ENCODE measurements at regions not wholly inside any gene's neighbourhood (a gene's known extent, or its start where the extent isn't known, plus 50 kb on each side); places are given as distances from the start of the nearest gene placed in this dataset.
A peak's percentile ranks its signal among the peaks of the same experiment; 100 is the strongest.

GRCh38 chr2:12821656-12822055 is 104.9 kb downstream of the TRIB2 start:
- TF ChIP-seq POLR2A (IDR thresholded peaks at IDR 0.05): no peak
- TF ChIP-seq CTCF (IDR thresholded peaks at IDR 0.05): no peak
- Histone ChIP-seq H3K27me3 (no peaks in the 10 kb centered on the region), H3K27ac (no peak overlapping the region), H3K36me3 (no peaks in the 10 kb centered on the region), H3K9me3 (no peaks in the 10 kb centered on the region), H3K4me1 (no peaks in the 10 kb centered on the region), H3K4me3 (no peak overlapping the region)
- no peak for DNase-seq

- no peak for DNase-seq
- H3K4me1 ChIP-seq: no peaks in the 10 kb centered on the region
Measured at GRCh38 chr2:12824351-12824777, 107.6 kb downstream of the TRIB2 start.

GRCh38 chr2:12824778-12825379 is 108.1 kb downstream of the TRIB2 start:
- Histone ChIP-seq H3K4me1 (no peaks in the 10 kb centered on the region), H3K27ac (peak overlapping the region in 3 of 4 donors; percentile 27 to 64 (median 51)), H3K4me3 (no peak overlapping the region), H3K9me3 (no peaks in the 10 kb centered on the region), H3K27me3 (no peaks in the 10 kb centered on the region), H3K36me3 (no peaks in the 10 kb centered on the region)
- TF ChIP-seq CTCF (IDR thresholded peaks at IDR 0.05): no peak
- no peak for TF ChIP-seq POLR2A (IDR thresholded peaks at IDR 0.05)
- DNase-seq: peak in 1 of 3 donors; percentile 47

More at GRCh38 chr2:12824351-12824777, 107.6 kb downstream of the TRIB2 start:
- TF ChIP-seq CTCF (IDR thresholded peaks at IDR 0.05): no peak
- no peak for TF ChIP-seq POLR2A (IDR thresholded peaks at IDR 0.05)
- Histone ChIP-seq H3K27me3 (no peaks in the 10 kb centered on the region), H3K36me3 (no peaks in the 10 kb centered on the region), H3K9me3 (no peaks in the 10 kb centered on the region), H3K4me3 (no peak overlapping the region), H3K27ac (peak overlapping the region in 3 of 4 donors; percentile 27 to 64 (median 51))

- Histone ChIP-seq H3K27ac (no peak overlapping the region), H3K4me1 (no peaks in the 10 kb centered on the region), H3K9me3 (no peaks in the 10 kb centered on the region), H3K27me3 (no peaks in the 10 kb centered on the region), H3K36me3 (no peaks in the 10 kb centered on the region), H3K4me3 (no peak overlapping the region)
- TF ChIP-seq POLR2A (IDR thresholded peaks at IDR 0.05): no peak
- TF ChIP-seq CTCF (IDR thresholded peaks at IDR 0.05): no peak
- DNase-seq: no peak
Measured at GRCh38 chr2:12826781-12827180, 110.0 kb downstream of the TRIB2 start.

GRCh38 chr2:12827721-12828120 is 111.0 kb downstream of the TRIB2 start:
- Histone ChIP-seq H3K27me3 (no peaks in the 10 kb centered on the region), H3K9me3 (no peaks in the 10 kb centered on the region), H3K27ac (no peak overlapping the region), H3K4me3 (no peak overlapping the region), H3K4me1 (no peaks in the 10 kb centered on the region), H3K36me3 (no peaks in the 10 kb centered on the region)
- no peak for TF ChIP-seq POLR2A (IDR thresholded peaks at IDR 0.05)
- TF ChIP-seq CTCF (IDR thresholded peaks at IDR 0.05): no peak
- no peak for DNase-seq

- Histone ChIP-seq H3K4me1 (no peaks in the 10 kb centered on the region), H3K4me3 (no peak overlapping the region), H3K36me3 (no peaks in the 10 kb centered on the region), H3K27me3 (no peaks in the 10 kb centered on the region), H3K27ac (no peak overlapping the region), H3K9me3 (no peaks in the 10 kb centered on the region)
- TF ChIP-seq POLR2A (IDR thresholded peaks at IDR 0.05): no peak
- no peak for TF ChIP-seq CTCF (IDR thresholded peaks at IDR 0.05)
- DNase-seq: no peak
Measured at GRCh38 chr2:12828980-12829379, 112.2 kb downstream of the TRIB2 start.

All from Peyer's patch (tissue), 4 donors.